HepG2 (cell line): ENCODE measurements at regions not wholly inside any gene's neighbourhood (a gene's known extent, or its start where the extent isn't known, plus 50 kb on each side); places are given as distances from the start of the nearest gene placed in this dataset.

Experiments used
- ATAC-seq: fragments of 200-7000 bp; cut with Tn5 transposase; 3 replicates; pipeline ENCODE4 v1.9.1; 2020; ENCODE audit warnings: mild to moderate bottlenecking, moderate library complexity
- BruUV-seq: library from RNA; stranded (reverse); fragments of 400-500 nt; replicated peaks from 2 replicates; lab custom pipeline; 2021; lab: Mats Ljungman, UMichigan
- CTCF ChIA-PET: fragments of 300-600 bp; formaldehyde crosslinking; extraction: SDS; loops from one replicate; lab custom pipeline; 2021; ENCODE audit warnings: low total read pairs, inconsistent platforms, low intra/inter-chr PET ratio; lab: Yijun Ruan, JAX
- POLR2A ChIA-PET: fragments of 350-600 bp; sonication (Branson Sonifier 250); formaldehyde crosslinking; loops from one replicate; lab custom pipeline; 2020; ENCODE audit warnings: antibody characterized with exemption, inconsistent platforms; lab: Yijun Ruan, JAX
- DNase-seq: peaks from one replicate; pipeline ENCODE4 v3.0.0-alpha.2; 2015; ENCODE audit warnings: low spot score
- FAIRE-seq: peaks from 3 replicates; lab custom pipeline; 2011; peaks lifted over from hg19 to GRCh38; lab: Jason Lieb, UNC
- H2AFZ ChIP-seq: one replicate; pipeline ENCODE4 v1.6.1; 2011; ENCODE audit warnings: low read length, inconsistent platforms
- H3K27ac ChIP-seq: fragments of 300-600 bp; 3 replicates; pipeline ENCODE4 v1.8.0; 2011; ENCODE audit warnings: mixed run types, mild to moderate bottlenecking, mixed read lengths, low read length, inconsistent platforms; ENCODE audit not compliant: insufficient read depth; ENCODE audit errors: extremely low read length
- H3K27me3 ChIP-seq, 2 experiments: fragments of 200-600 bp in 1 of 2; 2 replicates in 1 of 2; 3 replicates in 1 of 2; pipeline versions ENCODE4 v1.6.0 to v1.8.0; 2011; ENCODE audit warnings: low read length in 2 of 2, mild to moderate bottlenecking in 2 of 2, moderate library complexity in 2 of 2, inconsistent platforms in 1 of 2; ENCODE audit not compliant: insufficient read depth in 2 of 2, control insufficient read depth in 1 of 2
- H3K36me3 ChIP-seq, 2 experiments: fragments of 200-600 bp in 1 of 2; replicated peaks in 1 of 2; 2 replicates in 1 of 2; 3 replicates in 1 of 2; pipeline versions ENCODE4 v1.5.1 to v1.8.0; 2011; ENCODE audit warnings: low read length in 2 of 2, inconsistent platforms in 1 of 2; ENCODE audit not compliant: insufficient read depth in 2 of 2, control insufficient read depth in 1 of 2
- H3K4me1 ChIP-seq: 2 replicates; pipeline ENCODE4 v1.5.1; 2012; ENCODE audit warnings: low read length, inconsistent platforms; ENCODE audit not compliant: insufficient read depth
- H3K4me2 ChIP-seq: 2 replicates; pipeline ENCODE4 v1.6.0; 2011; ENCODE audit warnings: low read depth, low read length, inconsistent platforms
- H3K4me3 ChIP-seq, 3 experiments: fragments of 200-600 bp in 1 of 3; sonication (generic), shearing (Covaris generic) in 1 of 3; replicated peaks in 1 of 3; 2 replicates each; pipeline ENCODE4 v1.5.1; 2011 to 2016; ENCODE audit warnings: low read length in 3 of 3, inconsistent platforms in 2 of 3, low read depth in 2 of 3, mild to moderate bottlenecking in 2 of 3, control low read depth in 1 of 3, mixed read lengths in 1 of 3; ENCODE audit not compliant: insufficient read depth in 1 of 3
- H3K79me2 ChIP-seq: one replicate; pipeline ENCODE4 v1.6.1; 2011; ENCODE audit warnings: low read length, inconsistent platforms; ENCODE audit not compliant: insufficient read depth
- H3K9ac ChIP-seq: 2 replicates; pipeline ENCODE4 v1.6.0; 2011; ENCODE audit warnings: mild to moderate bottlenecking, low read depth, low read length, inconsistent platforms; ENCODE audit not compliant: insufficient read depth
- H3K9me3 ChIP-seq: 2 replicates; pipeline ENCODE4 v1.5.1; 2012; ENCODE audit warnings: mild to moderate bottlenecking, low read length
- H4K20me1 ChIP-seq: 2 replicates; pipeline ENCODE4 v1.6.0; 2011; ENCODE audit warnings: inconsistent platforms, mild to moderate bottlenecking, low read length, moderate library complexity; ENCODE audit not compliant: insufficient read depth
- RORA ChIP-seq: sonication (generic); formaldehyde crosslinking; IDR thresholded peaks from 2 replicates; pipeline ENCODE4 v1.5.0; 2020; ENCODE audit warnings: mild to moderate bottlenecking, missing genetic modification reagents, moderate library complexity
- ZNF567 ChIP-seq: sonication (generic); formaldehyde crosslinking; IDR thresholded peaks from 2 replicates; pipeline ENCODE4 v1.8.1; 2023; ENCODE audit warnings: mild to moderate bottlenecking, missing genetic modification reagents, borderline replicate concordance
- ZSCAN29 ChIP-seq: sonication (generic); formaldehyde crosslinking; conservative IDR thresholded peaks from 2 replicates; pipeline ENCODE4 v1.4.0; 2020; ENCODE audit warnings: mild to moderate bottlenecking, missing genetic modification reagents
- WGBS: methylation state at CpG from one replicate; pipeline ENCODE4 v1.1.6; 2017; ENCODE audit warnings: low lambda C conversion rate; 5-methylcytosine and 5-hydroxymethylcytosine counted together
- in situ Hi-C: cut with HindIII; loops from 2 replicates; pipeline ENCODE4 v1.10.0; 2017; ENCODE audit warnings: low pct_unique_long_range_greater_than_20kb; ENCODE audit not compliant: extremely low pct_ligation_motif_present
- intact Hi-C: fragments of 100-400 bp; cut with micrococcal nuclease; formaldehyde crosslinking; loops from one replicate; pipeline ENCODE4 v1.10.0; 2022; ENCODE audit not compliant: unreplicated experiment
- TF ChIP-seq, protein P1 (sequence below): sonication (generic); formaldehyde crosslinking; IDR thresholded peaks from 2 replicates; pipeline ENCODE4 v1.4.0; 2020; ENCODE audit warnings: missing genetic modification reagents
- TF ChIP-seq, protein P2 (sequence below): sonication (generic); formaldehyde crosslinking; IDR thresholded peaks from 2 replicates; pipeline ENCODE4 v1.4.0; 2020; ENCODE audit warnings: missing genetic modification reagents
- TF ChIP-seq, protein P3 (sequence below): sonication (generic); formaldehyde crosslinking; IDR thresholded peaks from 2 replicates; pipeline ENCODE4 v1.4.0; 2020; ENCODE audit warnings: missing genetic modification reagents

DNA sequence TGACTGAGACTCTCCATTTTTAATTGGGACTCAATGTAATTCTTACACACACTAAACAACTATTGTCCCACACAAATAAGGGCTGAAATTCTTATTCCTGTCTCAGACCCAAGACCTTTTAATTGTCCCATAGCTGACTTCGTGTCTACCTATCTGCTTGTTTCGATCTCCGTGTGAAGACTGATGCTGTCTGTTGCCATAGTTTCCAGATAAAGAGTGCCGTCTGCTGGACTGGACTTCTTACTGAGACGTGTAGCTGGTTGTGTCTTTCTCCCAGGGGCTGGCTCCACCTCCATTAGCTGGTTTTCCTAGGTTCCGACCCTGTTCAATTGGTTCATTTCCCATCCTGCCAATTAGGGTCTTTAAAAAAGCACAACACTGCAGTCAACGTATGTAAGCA is 235.3 kb upstream of the PLXNA2 start:
- Histone ChIP-seq H3K36me3 (no peaks in the 10 kb centered on the region), H3K4me3 (no peak overlapping the region), H3K27ac (no peak overlapping the region), H3K4me1 (no peaks in the 10 kb centered on the region), H3K9ac (no peak overlapping the region), H3K27me3 (no peaks in the 10 kb centered on the region), H4K20me1 (no peaks in the 10 kb centered on the region), H3K9me3 (no peaks in the 10 kb centered on the region), H2AFZ (no peak overlapping the region), H3K4me2 (no peak overlapping the region), H3K79me2 (no peaks in the 10 kb centered on the region)
- ChIA-PET CTCF (no interaction called here), POLR2A (no interaction called here)
- DNase-seq: no peak
- FAIRE-seq: no peak
- in situ Hi-C loops: no loop called here
- intact Hi-C loops: loop anchor here (2.0 kb wide), 1 partner anchor 131 kb away; no protein-coding TSS in a partner anchor
- no peak for ATAC-seq
- no peak for TF ChIP-seq ZNF567
- whole genome bisulfite sequencing: 6% methylated on average over 7 of the region's 7 CpGs
- BruUV-seq: no TSS peak

DNA sequence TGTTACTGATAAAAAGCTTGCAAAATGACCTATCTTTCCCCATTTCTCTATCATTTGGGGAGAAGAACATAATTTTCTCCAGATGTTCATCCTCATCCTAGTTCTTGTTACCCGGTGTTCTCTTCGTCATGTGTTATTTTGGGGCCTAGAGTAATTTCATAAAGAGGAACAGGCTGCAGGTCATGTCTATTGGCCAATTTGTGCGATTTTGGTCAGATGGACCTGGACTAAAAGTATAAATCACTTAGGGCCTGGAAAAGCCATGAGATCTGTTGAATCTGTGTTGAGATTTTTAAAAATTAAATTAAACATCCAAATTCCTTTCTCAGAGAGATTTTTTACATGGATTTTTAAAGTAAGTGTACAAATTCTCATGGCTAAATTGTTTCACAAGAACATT is 241.3 kb upstream of the PLXNA2 start:
- Histone ChIP-seq H3K4me1 (no peaks in the 10 kb centered on the region), H4K20me1 (no peaks in the 10 kb centered on the region), H3K27me3 (no peaks in the 10 kb centered on the region), H2AFZ (no peak overlapping the region), H3K36me3 (no peaks in the 10 kb centered on the region), H3K27ac (no peak overlapping the region), H3K79me2 (no peaks in the 10 kb centered on the region), H3K4me3 (no peak overlapping the region), H3K4me2 (no peak overlapping the region), H3K9ac (no peak overlapping the region), H3K9me3 (no peaks in the 10 kb centered on the region)
- WGBS: 1% methylated on average over 3 of the region's 3 CpGs
- intact Hi-C loops: no loop called here
- FAIRE-seq (no peak), ATAC-seq (no peak), DNase-seq (no peak)
- in situ Hi-C loops: no loop called here
- POLR2A ChIA-PET: no interaction called here
- CTCF ChIA-PET: no interaction called here
- no TSS peak for BruUV-seq
- TF ChIP-seq, protein P1, sequence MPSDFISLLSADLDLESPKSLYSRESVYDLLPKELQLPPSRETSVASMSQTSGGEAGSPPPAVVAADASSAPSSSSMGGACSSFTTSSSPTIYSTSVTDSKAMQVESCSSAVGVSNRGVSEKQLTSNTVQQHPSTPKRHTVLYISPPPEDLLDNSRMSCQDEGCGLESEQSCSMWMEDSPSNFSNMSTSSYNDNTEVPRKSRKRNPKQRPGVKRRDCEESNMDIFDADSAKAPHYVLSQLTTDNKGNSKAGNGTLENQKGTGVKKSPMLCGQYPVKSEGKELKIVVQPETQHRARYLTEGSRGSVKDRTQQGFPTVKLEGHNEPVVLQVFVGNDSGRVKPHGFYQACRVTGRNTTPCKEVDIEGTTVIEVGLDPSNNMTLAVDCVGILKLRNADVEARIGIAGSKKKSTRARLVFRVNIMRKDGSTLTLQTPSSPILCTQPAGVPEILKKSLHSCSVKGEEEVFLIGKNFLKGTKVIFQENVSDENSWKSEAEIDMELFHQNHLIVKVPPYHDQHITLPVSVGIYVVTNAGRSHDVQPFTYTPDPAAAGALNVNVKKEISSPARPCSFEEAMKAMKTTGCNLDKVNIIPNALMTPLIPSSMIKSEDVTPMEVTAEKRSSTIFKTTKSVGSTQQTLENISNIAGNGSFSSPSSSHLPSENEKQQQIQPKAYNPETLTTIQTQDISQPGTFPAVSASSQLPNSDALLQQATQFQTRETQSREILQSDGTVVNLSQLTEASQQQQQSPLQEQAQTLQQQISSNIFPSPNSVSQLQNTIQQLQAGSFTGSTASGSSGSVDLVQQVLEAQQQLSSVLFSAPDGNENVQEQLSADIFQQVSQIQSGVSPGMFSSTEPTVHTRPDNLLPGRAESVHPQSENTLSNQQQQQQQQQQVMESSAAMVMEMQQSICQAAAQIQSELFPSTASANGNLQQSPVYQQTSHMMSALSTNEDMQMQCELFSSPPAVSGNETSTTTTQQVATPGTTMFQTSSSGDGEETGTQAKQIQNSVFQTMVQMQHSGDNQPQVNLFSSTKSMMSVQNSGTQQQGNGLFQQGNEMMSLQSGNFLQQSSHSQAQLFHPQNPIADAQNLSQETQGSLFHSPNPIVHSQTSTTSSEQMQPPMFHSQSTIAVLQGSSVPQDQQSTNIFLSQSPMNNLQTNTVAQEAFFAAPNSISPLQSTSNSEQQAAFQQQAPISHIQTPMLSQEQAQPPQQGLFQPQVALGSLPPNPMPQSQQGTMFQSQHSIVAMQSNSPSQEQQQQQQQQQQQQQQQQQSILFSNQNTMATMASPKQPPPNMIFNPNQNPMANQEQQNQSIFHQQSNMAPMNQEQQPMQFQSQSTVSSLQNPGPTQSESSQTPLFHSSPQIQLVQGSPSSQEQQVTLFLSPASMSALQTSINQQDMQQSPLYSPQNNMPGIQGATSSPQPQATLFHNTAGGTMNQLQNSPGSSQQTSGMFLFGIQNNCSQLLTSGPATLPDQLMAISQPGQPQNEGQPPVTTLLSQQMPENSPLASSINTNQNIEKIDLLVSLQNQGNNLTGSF (CRISPR knock-in tag): no peak
- TF ChIP-seq RORA (CRISPR knock-in tag) (no peak), ZSCAN29 (CRISPR knock-in tag) (no peak)
- TF ChIP-seq, protein P2, sequence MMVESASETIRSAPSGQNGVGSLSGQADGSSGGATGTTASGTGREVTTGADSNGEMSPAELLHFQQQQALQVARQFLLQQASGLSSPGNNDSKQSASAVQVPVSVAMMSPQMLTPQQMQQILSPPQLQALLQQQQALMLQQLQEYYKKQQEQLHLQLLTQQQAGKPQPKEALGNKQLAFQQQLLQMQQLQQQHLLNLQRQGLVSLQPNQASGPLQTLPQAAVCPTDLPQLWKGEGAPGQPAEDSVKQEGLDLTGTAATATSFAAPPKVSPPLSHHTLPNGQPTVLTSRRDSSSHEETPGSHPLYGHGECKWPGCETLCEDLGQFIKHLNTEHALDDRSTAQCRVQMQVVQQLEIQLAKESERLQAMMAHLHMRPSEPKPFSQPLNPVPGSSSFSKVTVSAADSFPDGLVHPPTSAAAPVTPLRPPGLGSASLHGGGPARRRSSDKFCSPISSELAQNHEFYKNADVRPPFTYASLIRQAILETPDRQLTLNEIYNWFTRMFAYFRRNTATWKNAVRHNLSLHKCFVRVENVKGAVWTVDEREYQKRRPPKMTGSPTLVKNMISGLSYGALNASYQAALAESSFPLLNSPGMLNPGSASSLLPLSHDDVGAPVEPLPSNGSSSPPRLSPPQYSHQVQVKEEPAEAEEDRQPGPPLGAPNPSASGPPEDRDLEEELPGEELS: no peak
- TF ChIP-seq, protein P3, sequence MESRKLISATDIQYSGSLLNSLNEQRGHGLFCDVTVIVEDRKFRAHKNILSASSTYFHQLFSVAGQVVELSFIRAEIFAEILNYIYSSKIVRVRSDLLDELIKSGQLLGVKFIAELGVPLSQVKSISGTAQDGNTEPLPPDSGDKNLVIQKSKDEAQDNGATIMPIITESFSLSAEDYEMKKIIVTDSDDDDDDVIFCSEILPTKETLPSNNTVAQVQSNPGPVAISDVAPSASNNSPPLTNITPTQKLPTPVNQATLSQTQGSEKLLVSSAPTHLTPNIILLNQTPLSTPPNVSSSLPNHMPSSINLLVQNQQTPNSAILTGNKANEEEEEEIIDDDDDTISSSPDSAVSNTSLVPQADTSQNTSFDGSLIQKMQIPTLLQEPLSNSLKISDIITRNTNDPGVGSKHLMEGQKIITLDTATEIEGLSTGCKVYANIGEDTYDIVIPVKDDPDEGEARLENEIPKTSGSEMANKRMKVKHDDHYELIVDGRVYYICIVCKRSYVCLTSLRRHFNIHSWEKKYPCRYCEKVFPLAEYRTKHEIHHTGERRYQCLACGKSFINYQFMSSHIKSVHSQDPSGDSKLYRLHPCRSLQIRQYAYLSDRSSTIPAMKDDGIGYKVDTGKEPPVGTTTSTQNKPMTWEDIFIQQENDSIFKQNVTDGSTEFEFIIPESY (CRISPR knock-in tag): no peak
